GM20431 (cell line): ENCODE measurements at regions not wholly inside any gene's neighbourhood (a gene's known extent, or its start where the extent isn't known, plus 50 kb on each side); places are given as distances from the start of the nearest gene placed in this dataset.

ENCODE experiments used
- in situ Hi-C: fragments of 300-500 bp; cut with MseI, MboI; formaldehyde crosslinking; loops from one replicate; pipeline ENCODE4 v1.15.0; 2020; ENCODE audit warnings: low sequenced_read_pairs; ENCODE audit not compliant: unreplicated experiment

- in situ Hi-C loops, result no loop called here
Measured at GRCh38 chr9:20205821-20206220, 416.5 kb downstream of the MLLT3 start.

- in situ Hi-C loops, result no loop called here
Measured at GRCh38 chr9:20200991-20201431, 412.2 kb upstream of the SLC24A2 start.

- in situ Hi-C loops, result no loop called here
Measured at GRCh38 chr9:20200581-20200980, 411.7 kb upstream of the SLC24A2 start.

- in situ Hi-C loops, result no loop called here
Measured at GRCh38 chr9:20199111-20199510, 410.3 kb upstream of the SLC24A2 start.

GRCh38 chr9:20197976-20198685, 409.3 kb upstream of the SLC24A2 start:
- in situ Hi-C loops, result no loop called here

GRCh38 chr9:20191228-20191840, 402.5 kb upstream of the SLC24A2 start:
- in situ Hi-C loops, result no loop called here

- in situ Hi-C loops, result no loop called here
Measured at GRCh38 chr9:20189871-20190270, 401.0 kb upstream of the SLC24A2 start.

- in situ Hi-C loops, result no loop called here
Measured at GRCh38 chr9:20188616-20189369, 400.0 kb upstream of the SLC24A2 start.

- in situ Hi-C loops, result no loop called here
Measured at GRCh38 chr9:20187318-20187717, 398.5 kb upstream of the SLC24A2 start.

GRCh38 chr9:20186823-20187222, 398.0 kb upstream of the SLC24A2 start:
- in situ Hi-C loops, result no loop called here

GRCh38 chr9:20186231-20186630, 397.4 kb upstream of the SLC24A2 start:
- in situ Hi-C loops, result no loop called here

GRCh38 chr9:20184541-20184940, 395.7 kb upstream of the SLC24A2 start:
- in situ Hi-C loops, result no loop called here

- in situ Hi-C loops, result no loop called here
Measured at GRCh38 chr9:20178679-20179078, 389.8 kb upstream of the SLC24A2 start.

- in situ Hi-C loops, result no loop called here
Measured at GRCh38 chr9:20178197-20178596, 389.4 kb upstream of the SLC24A2 start.

- in situ Hi-C loops, result no loop called here
Measured at GRCh38 chr9:20170122-20170521, 381.3 kb upstream of the SLC24A2 start.

- in situ Hi-C loops, result no loop called here
Measured at GRCh38 chr9:20152151-20152725, 363.4 kb upstream of the SLC24A2 start.

- in situ Hi-C loops, result no loop called here
Measured at GRCh38 chr9:20148416-20148815, 359.6 kb upstream of the SLC24A2 start.

GRCh38 chr9:20144197-20144596, 355.4 kb upstream of the SLC24A2 start:
- in situ Hi-C loops, result no loop called here

GRCh38 chr9:20139763-20140290, 351.0 kb upstream of the SLC24A2 start:
- in situ Hi-C loops, result no loop called here

- in situ Hi-C loops, result no loop called here
Measured at GRCh38 chr9:20138841-20139240, 350.0 kb upstream of the SLC24A2 start.

- in situ Hi-C loops, result no loop called here
Measured at GRCh38 chr9:20138116-20138515, 349.3 kb upstream of the SLC24A2 start.
